ENCODE measurements at regions not wholly inside any gene's neighbourhood (a gene's known extent, or its start where the extent isn't known, plus 50 kb on each side); places are given as distances from the start of the nearest gene placed in this dataset.

- TF ChIP-seq, protein P1, sequence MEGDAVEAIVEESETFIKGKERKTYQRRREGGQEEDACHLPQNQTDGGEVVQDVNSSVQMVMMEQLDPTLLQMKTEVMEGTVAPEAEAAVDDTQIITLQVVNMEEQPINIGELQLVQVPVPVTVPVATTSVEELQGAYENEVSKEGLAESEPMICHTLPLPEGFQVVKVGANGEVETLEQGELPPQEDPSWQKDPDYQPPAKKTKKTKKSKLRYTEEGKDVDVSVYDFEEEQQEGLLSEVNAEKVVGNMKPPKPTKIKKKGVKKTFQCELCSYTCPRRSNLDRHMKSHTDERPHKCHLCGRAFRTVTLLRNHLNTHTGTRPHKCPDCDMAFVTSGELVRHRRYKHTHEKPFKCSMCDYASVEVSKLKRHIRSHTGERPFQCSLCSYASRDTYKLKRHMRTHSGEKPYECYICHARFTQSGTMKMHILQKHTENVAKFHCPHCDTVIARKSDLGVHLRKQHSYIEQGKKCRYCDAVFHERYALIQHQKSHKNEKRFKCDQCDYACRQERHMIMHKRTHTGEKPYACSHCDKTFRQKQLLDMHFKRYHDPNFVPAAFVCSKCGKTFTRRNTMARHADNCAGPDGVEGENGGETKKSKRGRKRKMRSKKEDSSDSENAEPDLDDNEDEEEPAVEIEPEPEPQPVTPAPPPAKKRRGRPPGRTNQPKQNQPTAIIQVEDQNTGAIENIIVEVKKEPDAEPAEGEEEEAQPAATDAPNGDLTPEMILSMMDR (conservative IDR thresholded peaks at IDR 0.05), result no peak
- no peak for TF ChIP-seq ZFX (IDR thresholded peaks at IDR 0.05)
These were observed 157.9 kb upstream of the CHRM3 start for GRCh38 chr1:239228451-239228850.
